NT2/D1 (cell line): ENCODE measurements at regions not wholly inside any gene's neighbourhood (a gene's known extent, or its start where the extent isn't known, plus 50 kb on each side); places are given as distances from the start of the nearest gene placed in this dataset.

Experiments
- DNase-seq: peaks from one replicate; pipeline ENCODE4 v3.0.0-alpha.2; 2011; ENCODE audit warnings: low read depth, low spot score
- H3K27me3 ChIP-seq: 2 replicates; pipeline ENCODE4 v1.6.0; 2011; ENCODE audit warnings: mild to moderate bottlenecking; ENCODE audit not compliant: insufficient read length, insufficient read depth
- H3K36me3 ChIP-seq: 2 replicates; pipeline ENCODE4 v1.6.1; 2011; ENCODE audit warnings: mild to moderate bottlenecking, low read length, mixed read lengths; ENCODE audit not compliant: insufficient read depth, insufficient read length
- H3K4me1 ChIP-seq: 2 replicates; pipeline ENCODE4 v1.5.1; 2011; ENCODE audit not compliant: insufficient read depth, insufficient read length
- H3K4me3 ChIP-seq: 2 replicates; pipeline ENCODE4 v1.5.1; 2011; ENCODE audit warnings: low read depth; ENCODE audit not compliant: insufficient read length
- H3K9ac ChIP-seq: 2 replicates; pipeline ENCODE4 v1.6.0; 2011; ENCODE audit warnings: low read depth; ENCODE audit not compliant: insufficient read length
- H3K9me3 ChIP-seq: 2 replicates; pipeline ENCODE4 v1.5.1; 2011; ENCODE audit warnings: mild to moderate bottlenecking, low read length; ENCODE audit not compliant: insufficient read depth
- SUZ12 ChIP-seq: IDR thresholded peaks from 2 replicates; pipeline ENCODE4 v1.6.1; 2011; ENCODE audit not compliant: insufficient read length, insufficient read depth; ENCODE audit errors: extremely low read depth
- YY1 ChIP-seq: IDR thresholded peaks from 2 replicates; pipeline ENCODE4 v1.6.1; 2011; ENCODE audit not compliant: insufficient read length, insufficient read depth
- ZNF274 ChIP-seq: IDR thresholded peaks from 2 replicates; pipeline ENCODE4 v1.6.1; 2011; ENCODE audit warnings: mild to moderate bottlenecking, low read depth, low read length

GRCh38 chr4:123109139-123109538 lies 186.7 kb upstream of the NUDT6 start:
- DNase-seq = no peak
- Histone ChIP-seq H3K27me3 (no peaks in the 10 kb centered on the region), H3K4me3 (no peak overlapping the region), H3K9ac (no peak overlapping the region), H3K36me3 (peaks cover 5% of the 10 kb centered on the region), H3K9me3 (peaks cover 11% of the 10 kb centered on the region; the same call in 1 of the 2 replicates), H3K4me1 (no peaks in the 10 kb centered on the region)
- TF ChIP-seq SUZ12 (no peak), ZNF274 (no peak), YY1 (no peak)

GRCh38 chr4:123110147-123110546 lies 187.8 kb upstream of the NUDT6 start:
- Histone ChIP-seq H3K9ac (no peak overlapping the region), H3K9me3 (peaks cover 13% of the 10 kb centered on the region; the same call in 1 of the 2 replicates), H3K27me3 (no peaks in the 10 kb centered on the region)

GRCh38 chr4:123110685-123111084 lies 188.3 kb upstream of the NUDT6 start:
- H3K27me3 ChIP-seq = no peaks in the 10 kb centered on the region
- H3K36me3 ChIP-seq = peaks cover 5% of the 10 kb centered on the region
- H3K4me1 ChIP-seq = no peaks in the 10 kb centered on the region
- DNase-seq = no peak
- TF ChIP-seq SUZ12 (no peak), ZNF274 (no peak), YY1 (no peak)
- H3K9ac ChIP-seq = no peak overlapping the region
- peaks cover 13% of the 10 kb centered on the region; the same call in 1 of the 2 replicates for H3K9me3 ChIP-seq
- H3K4me3 ChIP-seq = no peak overlapping the region

More at GRCh38 chr4:123110147-123110546, 187.8 kb upstream of the NUDT6 start:
- Histone ChIP-seq H3K4me3 (no peak overlapping the region), H3K4me1 (no peaks in the 10 kb centered on the region), H3K36me3 (peaks cover 5% of the 10 kb centered on the region)
- TF ChIP-seq ZNF274 (no peak), YY1 (no peak), SUZ12 (no peak)
- DNase-seq = no peak

- no peaks in the 10 kb centered on the region for H3K27me3 ChIP-seq
- no peak for TF ChIP-seq ZNF274
- no peak for TF ChIP-seq YY1
- H3K4me1 ChIP-seq = no peaks in the 10 kb centered on the region
- H3K9ac ChIP-seq = no peak overlapping the region
- DNase-seq = no peak
- H3K9me3 ChIP-seq = peaks cover 13% of the 10 kb centered on the region; the same call in 1 of the 2 replicates
- H3K36me3 ChIP-seq = no peaks in the 10 kb centered on the region
- no peak overlapping the region for H3K4me3 ChIP-seq
These were observed 190.8 kb upstream of the NUDT6 start for GRCh38 chr4:123113155-123113554.

GRCh38 chr4:123114084-123114914 lies 191.9 kb upstream of the NUDT6 start:
- no peaks in the 10 kb centered on the region for H3K36me3 ChIP-seq
- no peak overlapping the region for H3K4me3 ChIP-seq
- peaks cover 13% of the 10 kb centered on the region; the same call in 1 of the 2 replicates for H3K9me3 ChIP-seq
- no peak for DNase-seq
- no peak overlapping the region for H3K9ac ChIP-seq
- H3K4me1 ChIP-seq = no peaks in the 10 kb centered on the region
- H3K27me3 ChIP-seq = no peaks in the 10 kb centered on the region
- TF ChIP-seq ZNF274 = no peak
- no peak for TF ChIP-seq SUZ12
- TF ChIP-seq YY1 = no peak

- no peak for DNase-seq
- TF ChIP-seq SUZ12 (no peak), ZNF274 (no peak), YY1 (no peak)
- H3K36me3 ChIP-seq = no peaks in the 10 kb centered on the region
- no peak overlapping the region for H3K4me3 ChIP-seq
- peaks cover 13% of the 10 kb centered on the region; the same call in 1 of the 2 replicates for H3K9me3 ChIP-seq
- no peaks in the 10 kb centered on the region for H3K4me1 ChIP-seq
- H3K9ac ChIP-seq = no peak overlapping the region
- H3K27me3 ChIP-seq = no peaks in the 10 kb centered on the region
These were observed 192.7 kb upstream of the NUDT6 start for GRCh38 chr4:123114915-123115756.

- Histone ChIP-seq H3K9me3 (peaks cover 13% of the 10 kb centered on the region; the same call in 1 of the 2 replicates), H3K4me1 (no peaks in the 10 kb centered on the region), H3K4me3 (no peak overlapping the region), H3K27me3 (no peaks in the 10 kb centered on the region), H3K9ac (no peak overlapping the region), H3K36me3 (no peaks in the 10 kb centered on the region)
- TF ChIP-seq ZNF274 = no peak
- no peak for TF ChIP-seq SUZ12
- no peak for TF ChIP-seq YY1
- no peak for DNase-seq
These were observed 194.0 kb upstream of the NUDT6 start for GRCh38 chr4:123116412-123116811.
